HL-60 (cell line): ENCODE measurements at regions not wholly inside any gene's neighbourhood (a gene's known extent, or its start where the extent isn't known, plus 50 kb on each side); places are given as distances from the start of the nearest gene placed in this dataset.

ENCODE experiments used
- GABPA ChIP-seq: IDR thresholded peaks from 2 replicates; pipeline ENCODE4 v1.6.1; 2012; ENCODE audit warnings: low read depth
- POLR2AphosphoS5 ChIP-seq: IDR thresholded peaks from 2 replicates; pipeline ENCODE4 v1.6.1; 2012; ENCODE audit warnings: low read depth
- SPI1 ChIP-seq: IDR thresholded peaks from 2 replicates; pipeline ENCODE4 v1.6.1; 2012; ENCODE audit warnings: low read depth, mild to moderate bottlenecking, borderline replicate concordance
- TF ChIP-seq, protein P1 (sequence below): IDR thresholded peaks from one replicate; pipeline ENCODE4 v1.5.1; 2011; ENCODE audit warnings: low read length, control low read depth, inconsistent platforms; ENCODE audit not compliant: insufficient read depth
- TF ChIP-seq, protein P2 (sequence below): IDR thresholded peaks from 2 replicates; pipeline ENCODE4 v1.6.1; 2012; ENCODE audit warnings: low read depth; ENCODE audit not compliant: insufficient replicate concordance

DNA sequence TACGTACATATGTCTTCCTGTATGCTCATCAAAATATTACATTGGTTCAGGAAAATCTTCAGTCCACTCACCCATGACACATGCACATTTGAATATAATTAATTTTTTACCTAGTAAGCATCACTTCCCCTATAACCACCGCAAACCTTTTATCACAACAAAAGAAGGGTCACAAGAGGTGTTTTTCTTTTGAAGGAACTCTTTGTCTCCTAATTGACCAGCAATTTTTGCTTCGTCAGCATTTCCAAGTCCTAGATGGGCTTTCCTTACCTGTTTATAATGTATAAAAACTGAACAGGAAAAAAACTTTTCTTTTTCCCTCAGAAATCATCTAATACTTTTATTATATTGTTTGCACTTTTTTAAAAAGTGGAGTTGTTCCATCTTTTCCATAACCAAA lies 631.3 kb downstream of the PLA2G4A start:
- TF ChIP-seq, protein P1, sequence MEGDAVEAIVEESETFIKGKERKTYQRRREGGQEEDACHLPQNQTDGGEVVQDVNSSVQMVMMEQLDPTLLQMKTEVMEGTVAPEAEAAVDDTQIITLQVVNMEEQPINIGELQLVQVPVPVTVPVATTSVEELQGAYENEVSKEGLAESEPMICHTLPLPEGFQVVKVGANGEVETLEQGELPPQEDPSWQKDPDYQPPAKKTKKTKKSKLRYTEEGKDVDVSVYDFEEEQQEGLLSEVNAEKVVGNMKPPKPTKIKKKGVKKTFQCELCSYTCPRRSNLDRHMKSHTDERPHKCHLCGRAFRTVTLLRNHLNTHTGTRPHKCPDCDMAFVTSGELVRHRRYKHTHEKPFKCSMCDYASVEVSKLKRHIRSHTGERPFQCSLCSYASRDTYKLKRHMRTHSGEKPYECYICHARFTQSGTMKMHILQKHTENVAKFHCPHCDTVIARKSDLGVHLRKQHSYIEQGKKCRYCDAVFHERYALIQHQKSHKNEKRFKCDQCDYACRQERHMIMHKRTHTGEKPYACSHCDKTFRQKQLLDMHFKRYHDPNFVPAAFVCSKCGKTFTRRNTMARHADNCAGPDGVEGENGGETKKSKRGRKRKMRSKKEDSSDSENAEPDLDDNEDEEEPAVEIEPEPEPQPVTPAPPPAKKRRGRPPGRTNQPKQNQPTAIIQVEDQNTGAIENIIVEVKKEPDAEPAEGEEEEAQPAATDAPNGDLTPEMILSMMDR, result no peak
- TF ChIP-seq GABPA, result no peak
- TF ChIP-seq POLR2AphosphoS5, result no peak
- no peak for TF ChIP-seq SPI1
- TF ChIP-seq, protein P2, sequence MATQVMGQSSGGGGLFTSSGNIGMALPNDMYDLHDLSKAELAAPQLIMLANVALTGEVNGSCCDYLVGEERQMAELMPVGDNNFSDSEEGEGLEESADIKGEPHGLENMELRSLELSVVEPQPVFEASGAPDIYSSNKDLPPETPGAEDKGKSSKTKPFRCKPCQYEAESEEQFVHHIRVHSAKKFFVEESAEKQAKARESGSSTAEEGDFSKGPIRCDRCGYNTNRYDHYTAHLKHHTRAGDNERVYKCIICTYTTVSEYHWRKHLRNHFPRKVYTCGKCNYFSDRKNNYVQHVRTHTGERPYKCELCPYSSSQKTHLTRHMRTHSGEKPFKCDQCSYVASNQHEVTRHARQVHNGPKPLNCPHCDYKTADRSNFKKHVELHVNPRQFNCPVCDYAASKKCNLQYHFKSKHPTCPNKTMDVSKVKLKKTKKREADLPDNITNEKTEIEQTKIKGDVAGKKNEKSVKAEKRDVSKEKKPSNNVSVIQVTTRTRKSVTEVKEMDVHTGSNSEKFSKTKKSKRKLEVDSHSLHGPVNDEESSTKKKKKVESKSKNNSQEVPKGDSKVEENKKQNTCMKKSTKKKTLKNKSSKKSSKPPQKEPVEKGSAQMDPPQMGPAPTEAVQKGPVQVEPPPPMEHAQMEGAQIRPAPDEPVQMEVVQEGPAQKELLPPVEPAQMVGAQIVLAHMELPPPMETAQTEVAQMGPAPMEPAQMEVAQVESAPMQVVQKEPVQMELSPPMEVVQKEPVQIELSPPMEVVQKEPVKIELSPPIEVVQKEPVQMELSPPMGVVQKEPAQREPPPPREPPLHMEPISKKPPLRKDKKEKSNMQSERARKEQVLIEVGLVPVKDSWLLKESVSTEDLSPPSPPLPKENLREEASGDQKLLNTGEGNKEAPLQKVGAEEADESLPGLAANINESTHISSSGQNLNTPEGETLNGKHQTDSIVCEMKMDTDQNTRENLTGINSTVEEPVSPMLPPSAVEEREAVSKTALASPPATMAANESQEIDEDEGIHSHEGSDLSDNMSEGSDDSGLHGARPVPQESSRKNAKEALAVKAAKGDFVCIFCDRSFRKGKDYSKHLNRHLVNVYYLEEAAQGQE, result no peak
